Gastrocnemius medialis (tissue), 4 donors: ENCODE measurements at regions not wholly inside any gene's neighbourhood (a gene's known extent, or its start where the extent isn't known, plus 50 kb on each side); places are given as distances from the start of the nearest gene placed in this dataset.

Experiments used
- CTCF ChIP-seq, 5 experiments: fragments of 450-650 bp in 3 of 5; fragments of 200-600 bp in 2 of 5; sonication (generic) in 2 of 5; IDR thresholded peaks in 4 of 5; conservative IDR thresholded peaks in 1 of 5; 1 replicate in 4 of 5; 2 replicates in 1 of 5; pipeline ENCODE4 v1.5.1; 2016 to 2019; ENCODE audit warnings: antibody characterized with exemption in 5 of 5, mild to moderate bottlenecking in 3 of 5, moderate library complexity in 3 of 5
- POLR2A ChIP-seq, 2 donors: fragments of 450-650 bp; IDR thresholded peaks; one replicate each; pipeline ENCODE4 v1.6.1; 2017; ENCODE audit warnings: antibody characterized with exemption in 2 of 2, mild to moderate bottlenecking in 2 of 2, moderate library complexity in 2 of 2

GRCh38 chr4:188727746-188728145 lies 588.5 kb downstream of the TRIML1 start:
- TF ChIP-seq POLR2A (IDR thresholded peaks at IDR 0.05) (no peak), CTCF (IDR thresholded peaks at IDR 0.05 in 4 of 5, conservative IDR thresholded peaks at IDR 0.05 in 1 of 5) (no peak)
